ENCODE measurements at regions not wholly inside any gene's neighbourhood (a gene's known extent, or its start where the extent isn't known, plus 50 kb on each side); places are given as distances from the start of the nearest gene placed in this dataset.

GRCh38 chr2:216770050-216770449, 74.7 kb upstream of the IGFBP5 start:
- TF ChIP-seq MAX (IDR thresholded peaks at IDR 0.05; ENCODE audit: low read depth, low read length) (no peak), CTCF (IDR thresholded peaks at IDR 0.05; ENCODE audit: low read depth, low read length) (no peak), POLR2A (IDR thresholded peaks at IDR 0.05; ENCODE audit: extremely low read depth, insufficient read length) (no peak), MYC (IDR thresholded peaks at IDR 0.05; ENCODE audit: low read depth, low read length) (no peak)
